HUES48 (cell line): ENCODE measurements at regions not wholly inside any gene's neighbourhood (a gene's known extent, or its start where the extent isn't known, plus 50 kb on each side); places are given as distances from the start of the nearest gene placed in this dataset.

Experiments
- H3K27ac ChIP-seq: one replicate; pipeline ENCODE4 v1.7.0; 2013; ENCODE audit warnings: low read depth, low read length, inconsistent platforms
- H3K27me3 ChIP-seq: 2 replicates; pipeline ENCODE4 v1.6.1; 2013; ENCODE audit warnings: mild to moderate bottlenecking, low read length; ENCODE audit not compliant: control insufficient read depth, insufficient read depth
- H3K36me3 ChIP-seq: 2 replicates; pipeline ENCODE4 v1.6.1; 2013; ENCODE audit warnings: low read length; ENCODE audit not compliant: control insufficient read depth, insufficient read depth
- H3K4me1 ChIP-seq: 2 replicates; pipeline ENCODE4 v1.6.1; 2013; ENCODE audit warnings: mild to moderate bottlenecking, low read length; ENCODE audit not compliant: control insufficient read depth, insufficient read depth
- H3K4me3 ChIP-seq: 2 replicates; pipeline ENCODE4 v1.5.1; 2013; ENCODE audit warnings: mild to moderate bottlenecking, low read depth, low read length
- H3K9ac ChIP-seq: 2 replicates; pipeline ENCODE4 v1.6.1; 2013; ENCODE audit warnings: mild to moderate bottlenecking, low read depth, low read length, moderate library complexity
- H3K9me3 ChIP-seq: 2 replicates; pipeline ENCODE4 v1.6.1; 2013; ENCODE audit warnings: low read length; ENCODE audit not compliant: control insufficient read depth, insufficient read depth

DNA sequence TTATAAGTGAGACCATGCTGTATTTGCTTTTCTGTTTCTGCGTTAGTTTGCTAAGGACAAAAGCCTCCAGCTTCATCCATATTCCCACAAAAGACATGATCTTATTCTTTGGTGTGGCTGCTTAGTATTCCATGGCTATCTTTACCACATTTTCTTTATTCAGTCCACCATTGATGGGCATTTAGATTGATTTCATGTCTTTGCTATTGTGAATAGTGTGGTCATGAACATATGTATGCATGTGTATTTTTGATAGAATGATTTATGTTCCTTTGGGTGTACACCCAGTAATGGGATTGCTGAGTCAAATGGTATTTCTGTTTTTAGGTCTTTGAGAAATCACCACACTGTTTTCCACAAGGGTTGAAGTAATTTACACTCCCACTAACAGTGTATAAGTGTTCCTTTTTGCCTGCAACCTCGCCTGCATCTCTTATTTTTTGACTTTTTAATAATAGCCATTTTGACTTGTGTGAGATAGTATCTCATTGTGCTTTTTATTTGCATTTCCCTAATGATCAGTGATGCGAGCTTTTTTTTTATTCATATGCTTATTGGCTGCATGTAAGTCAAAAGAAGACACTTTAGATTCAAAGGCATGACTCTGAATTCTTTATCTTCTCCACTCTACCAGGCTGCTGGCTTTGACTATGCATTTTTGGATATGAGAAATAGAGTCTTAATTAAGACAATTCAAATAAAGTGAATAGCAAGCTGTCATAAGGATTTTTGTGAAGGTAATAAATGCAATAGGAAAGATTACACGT is 183.3 kb upstream of the SYNPR start:
- H3K4me3 ChIP-seq: no peak overlapping the region
- H3K27me3 ChIP-seq: no peaks in the 10 kb centered on the region
- H3K36me3 ChIP-seq: no peaks in the 10 kb centered on the region
- no peak overlapping the region for H3K27ac ChIP-seq
- H3K9ac ChIP-seq: no peak overlapping the region
- peaks cover 25% of the 10 kb centered on the region for H3K4me1 ChIP-seq
- H3K9me3 ChIP-seq: no peaks in the 10 kb centered on the region

GRCh38 chr3:63096248-63097058 is 181.7 kb upstream of the SYNPR start:
- Histone ChIP-seq H3K9me3 (no peaks in the 10 kb centered on the region), H3K27ac (no peak overlapping the region), H3K4me1 (peaks cover 24% of the 10 kb centered on the region), H3K27me3 (no peaks in the 10 kb centered on the region), H3K4me3 (no peak overlapping the region), H3K9ac (no peak overlapping the region), H3K36me3 (no peaks in the 10 kb centered on the region)

DNA sequence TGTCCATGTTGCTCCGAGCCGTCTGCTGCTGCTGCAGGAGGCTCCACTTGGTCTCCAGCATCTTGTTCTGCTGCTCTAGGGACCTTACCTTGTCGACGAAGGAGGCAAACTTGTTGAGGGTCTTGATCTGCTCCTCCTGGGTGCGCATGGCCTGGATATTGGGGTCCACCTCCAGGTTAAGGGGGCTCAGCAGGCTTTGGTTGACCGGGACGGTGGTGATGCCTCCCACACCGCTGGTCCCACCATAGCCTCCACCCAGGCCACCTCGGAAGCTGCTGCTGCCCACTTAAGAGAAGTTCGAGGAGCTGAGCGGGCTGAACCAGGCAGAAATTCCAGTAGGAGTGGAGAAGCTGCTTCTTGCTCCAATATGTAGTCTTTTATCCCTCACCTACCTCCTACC is 180.7 kb upstream of the SYNPR start:
- H3K9me3 ChIP-seq: no peaks in the 10 kb centered on the region
- H3K9ac ChIP-seq: no peak overlapping the region
- H3K27ac ChIP-seq: no peak overlapping the region

GRCh38 chr3:63116922-63117321 is 161.2 kb upstream of the SYNPR start:
- H3K27me3 ChIP-seq: no peaks in the 10 kb centered on the region
- no peak overlapping the region for H3K9ac ChIP-seq
- no peaks in the 10 kb centered on the region for H3K4me1 ChIP-seq
- H3K27ac ChIP-seq: no peak overlapping the region
- peaks cover 6% of the 10 kb centered on the region for H3K36me3 ChIP-seq
- no peak overlapping the region for H3K4me3 ChIP-seq
- H3K9me3 ChIP-seq: peaks cover 6% of the 10 kb centered on the region; the same call in 1 of the 2 replicates

More for the DNA sequence above, 180.7 kb upstream of the SYNPR start:
- Histone ChIP-seq H3K4me1 (peaks cover 20% of the 10 kb centered on the region), H3K4me3 (no peak overlapping the region), H3K27me3 (no peaks in the 10 kb centered on the region), H3K36me3 (no peaks in the 10 kb centered on the region)

GRCh38 chr3:63124090-63124489 is 154.0 kb upstream of the SYNPR start:
- no peak overlapping the region for H3K9ac ChIP-seq
- peaks cover 5% of the 10 kb centered on the region; the same call in 1 of the 2 replicates for H3K4me1 ChIP-seq
- H3K27ac ChIP-seq: no peak overlapping the region
- no peaks in the 10 kb centered on the region for H3K9me3 ChIP-seq
- no peaks in the 10 kb centered on the region for H3K27me3 ChIP-seq
- H3K4me3 ChIP-seq: no peak overlapping the region
- no peaks in the 10 kb centered on the region for H3K36me3 ChIP-seq

- no peak overlapping the region for H3K27ac ChIP-seq
- no peaks in the 10 kb centered on the region for H3K27me3 ChIP-seq
- no peaks in the 10 kb centered on the region for H3K9me3 ChIP-seq
- H3K36me3 ChIP-seq: no peaks in the 10 kb centered on the region
- peaks cover 18% of the 10 kb centered on the region for H3K4me1 ChIP-seq
- no peak overlapping the region for H3K4me3 ChIP-seq
- no peak overlapping the region for H3K9ac ChIP-seq
Measured at GRCh38 chr3:63126530-63126929, 151.6 kb upstream of the SYNPR start.

DNA sequence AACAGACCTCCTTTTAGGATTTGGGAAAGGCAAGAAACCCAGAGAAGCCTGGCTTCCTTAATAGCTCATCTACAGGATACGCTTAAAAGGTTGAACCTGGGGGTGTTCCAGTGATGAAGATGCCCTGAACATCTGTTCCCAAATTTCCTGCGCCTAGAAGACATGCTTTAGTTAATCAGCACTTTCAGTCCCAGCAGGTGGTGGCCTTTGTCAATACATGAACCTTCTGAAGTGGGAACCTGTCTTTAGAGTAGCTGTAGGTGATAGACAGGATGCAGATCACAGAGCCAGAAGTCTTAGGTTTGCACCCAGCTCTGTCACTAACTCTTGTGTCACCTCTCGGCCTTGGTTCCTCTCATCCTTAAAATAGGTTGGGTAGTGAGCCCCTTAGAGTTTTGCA is 149.7 kb upstream of the SYNPR start:
- no peak overlapping the region for H3K4me3 ChIP-seq
- H3K4me1 ChIP-seq: peaks cover 18% of the 10 kb centered on the region
- H3K36me3 ChIP-seq: no peaks in the 10 kb centered on the region
- no peaks in the 10 kb centered on the region for H3K9me3 ChIP-seq
- no peak overlapping the region for H3K27ac ChIP-seq
- H3K9ac ChIP-seq: no peak overlapping the region
- no peaks in the 10 kb centered on the region for H3K27me3 ChIP-seq

- no peaks in the 10 kb centered on the region for H3K9me3 ChIP-seq
- H3K27ac ChIP-seq: peak overlapping the region; percentile 43
- no peak overlapping the region for H3K4me3 ChIP-seq
- H3K9ac ChIP-seq: no peak overlapping the region
- no peaks in the 10 kb centered on the region for H3K36me3 ChIP-seq
- peaks cover 30% of the 10 kb centered on the region for H3K4me1 ChIP-seq
- no peaks in the 10 kb centered on the region for H3K27me3 ChIP-seq
Measured at GRCh38 chr3:63130625-63131024, 147.5 kb upstream of the SYNPR start.

- Histone ChIP-seq H3K36me3 (no peaks in the 10 kb centered on the region), H3K9me3 (no peaks in the 10 kb centered on the region), H3K27me3 (no peaks in the 10 kb centered on the region), H3K27ac (peak overlapping the region; percentile 7), H3K9ac (no peak overlapping the region), H3K4me3 (no peak overlapping the region), H3K4me1 (peaks cover 34% of the 10 kb centered on the region)
Measured at GRCh38 chr3:63132461-63133250, 145.5 kb upstream of the SYNPR start.

GRCh38 chr3:63135367-63135766 is 142.7 kb upstream of the SYNPR start:
- no peak overlapping the region for H3K9ac ChIP-seq
- H3K27ac ChIP-seq: peak overlapping the region; percentile 67

More at GRCh38 chr3:63135367-63135766, 142.7 kb upstream of the SYNPR start:
- H3K36me3 ChIP-seq: no peaks in the 10 kb centered on the region
- peak overlapping the region; percentile 30; the same call in 1 of the 2 replicates for H3K4me3 ChIP-seq
- H3K27me3 ChIP-seq: no peaks in the 10 kb centered on the region
- H3K9me3 ChIP-seq: no peaks in the 10 kb centered on the region
- H3K4me1 ChIP-seq: peaks cover 27% of the 10 kb centered on the region
